Kidney epithelial cell (primary cell): ENCODE measurements at regions not wholly inside any gene's neighbourhood (a gene's known extent, or its start where the extent isn't known, plus 50 kb on each side); places are given as distances from the start of the nearest gene placed in this dataset.

Experiments used
- DNase-seq: peaks from one replicate; pipeline ENCODE4 v3.0.0-alpha.2; 2010; ENCODE audit warnings: low read depth
- H3K27me3 ChIP-seq: 2 replicates; pipeline ENCODE4 v1.6.0; 2011; ENCODE audit warnings: low read length; ENCODE audit not compliant: control insufficient read depth, insufficient read depth
- H3K36me3 ChIP-seq: 2 replicates; pipeline ENCODE4 v1.5.1; 2011; ENCODE audit warnings: low read length; ENCODE audit not compliant: control insufficient read depth, insufficient read depth
- H3K4me3 ChIP-seq: 2 replicates; pipeline ENCODE4 v1.5.1; 2011; ENCODE audit warnings: low read depth, mild to moderate bottlenecking, control low read depth, low read length
- TF ChIP-seq, protein P1 (sequence below): IDR thresholded peaks from 2 replicates; pipeline ENCODE4 v1.5.1; 2011; ENCODE audit warnings: mild to moderate bottlenecking, moderate library complexity, low read length, control low read depth, inconsistent platforms; ENCODE audit not compliant: insufficient read depth, poor library complexity, severe bottlenecking

DNA sequence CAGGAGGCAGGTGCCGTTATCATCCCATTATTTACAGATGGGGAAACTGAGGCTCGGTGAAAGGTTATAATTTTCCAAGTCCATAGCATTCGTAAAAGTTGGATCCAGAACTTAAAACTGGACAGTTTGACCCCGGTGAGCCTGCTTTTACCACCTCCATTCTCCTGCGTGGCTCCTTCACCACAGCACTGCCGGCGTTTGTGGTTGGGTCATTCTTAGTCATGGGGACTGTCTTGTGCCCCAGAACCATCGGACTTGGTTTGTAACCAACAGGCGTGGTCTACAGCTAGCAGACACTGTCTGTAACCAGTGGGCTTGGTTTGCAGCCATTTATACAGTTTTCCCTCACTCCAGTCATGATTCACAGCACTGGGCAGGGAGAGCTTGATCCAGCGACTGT is 511.3 kb downstream of the NPHP4 start:
- TF ChIP-seq, protein P1, sequence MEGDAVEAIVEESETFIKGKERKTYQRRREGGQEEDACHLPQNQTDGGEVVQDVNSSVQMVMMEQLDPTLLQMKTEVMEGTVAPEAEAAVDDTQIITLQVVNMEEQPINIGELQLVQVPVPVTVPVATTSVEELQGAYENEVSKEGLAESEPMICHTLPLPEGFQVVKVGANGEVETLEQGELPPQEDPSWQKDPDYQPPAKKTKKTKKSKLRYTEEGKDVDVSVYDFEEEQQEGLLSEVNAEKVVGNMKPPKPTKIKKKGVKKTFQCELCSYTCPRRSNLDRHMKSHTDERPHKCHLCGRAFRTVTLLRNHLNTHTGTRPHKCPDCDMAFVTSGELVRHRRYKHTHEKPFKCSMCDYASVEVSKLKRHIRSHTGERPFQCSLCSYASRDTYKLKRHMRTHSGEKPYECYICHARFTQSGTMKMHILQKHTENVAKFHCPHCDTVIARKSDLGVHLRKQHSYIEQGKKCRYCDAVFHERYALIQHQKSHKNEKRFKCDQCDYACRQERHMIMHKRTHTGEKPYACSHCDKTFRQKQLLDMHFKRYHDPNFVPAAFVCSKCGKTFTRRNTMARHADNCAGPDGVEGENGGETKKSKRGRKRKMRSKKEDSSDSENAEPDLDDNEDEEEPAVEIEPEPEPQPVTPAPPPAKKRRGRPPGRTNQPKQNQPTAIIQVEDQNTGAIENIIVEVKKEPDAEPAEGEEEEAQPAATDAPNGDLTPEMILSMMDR: no peak
- Histone ChIP-seq H3K4me3 (no peak overlapping the region), H3K27me3 (no peaks in the 10 kb centered on the region), H3K36me3 (no peaks in the 10 kb centered on the region)
- no peak for DNase-seq

DNA sequence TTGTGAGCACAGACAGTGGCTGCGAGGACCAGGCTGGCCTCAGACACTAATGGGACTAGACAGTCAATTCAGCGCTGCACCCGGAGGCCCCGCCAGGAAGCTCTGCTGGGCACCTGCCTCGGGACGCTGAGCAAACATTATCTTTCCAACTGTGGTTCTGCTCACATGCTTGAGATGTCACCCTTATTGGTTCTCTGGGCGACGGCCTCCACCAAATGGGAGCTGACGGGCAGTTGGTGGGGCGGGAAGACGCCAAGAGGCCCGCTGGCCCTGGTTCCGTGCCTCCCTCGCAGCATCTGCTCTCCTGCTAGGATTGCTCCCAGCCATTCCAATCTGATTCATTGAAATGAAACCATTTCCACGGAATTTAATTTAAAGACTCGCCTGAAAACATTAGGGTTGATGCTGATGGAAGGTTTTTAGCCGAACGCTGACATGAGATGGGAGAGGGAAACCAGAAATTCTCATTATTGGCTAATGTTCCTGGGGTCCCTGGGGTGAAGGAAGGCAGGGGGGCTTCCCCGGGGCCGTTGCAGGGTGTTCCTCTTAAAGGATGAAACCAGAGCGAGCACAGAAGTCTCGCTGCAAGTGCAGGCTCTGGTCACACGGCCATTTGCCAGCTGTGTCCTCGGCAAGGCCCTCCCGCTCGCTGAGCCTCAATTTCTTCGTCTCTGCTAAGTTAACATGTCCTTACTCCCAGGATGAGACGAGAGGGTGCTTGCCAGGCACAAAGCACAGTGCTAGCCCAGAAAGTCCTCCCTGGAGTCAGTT is 512.2 kb downstream of the NPHP4 start:
- Histone ChIP-seq H3K27me3 (no peaks in the 10 kb centered on the region), H3K4me3 (no peak overlapping the region), H3K36me3 (no peaks in the 10 kb centered on the region)
- TF ChIP-seq, protein P1: no peak
- DNase-seq: no peak

DNA sequence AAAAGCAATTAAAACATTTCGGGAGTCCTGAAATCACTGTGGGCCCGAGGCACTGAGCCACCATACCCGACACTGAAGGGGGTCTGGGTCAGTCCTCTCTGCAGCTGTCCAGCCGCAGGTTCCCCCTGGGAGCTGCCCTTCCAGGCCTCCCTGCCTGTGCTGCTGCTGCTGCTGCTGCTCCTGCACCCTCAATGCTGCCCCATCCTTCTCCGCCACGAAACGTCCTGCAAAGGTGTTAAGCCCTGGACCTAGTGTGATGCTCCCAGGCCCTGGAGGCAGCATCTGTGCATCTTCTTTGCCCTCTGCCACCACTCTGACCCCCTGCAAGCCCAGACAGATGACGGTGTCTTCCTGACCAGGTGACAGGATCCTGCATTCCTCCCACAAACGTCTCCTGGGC is 513.3 kb downstream of the NPHP4 start:
- TF ChIP-seq, protein P1: no peak
- H3K36me3 ChIP-seq: no peaks in the 10 kb centered on the region
- H3K27me3 ChIP-seq: no peaks in the 10 kb centered on the region
- no peak overlapping the region for H3K4me3 ChIP-seq
- no peak for DNase-seq

DNA sequence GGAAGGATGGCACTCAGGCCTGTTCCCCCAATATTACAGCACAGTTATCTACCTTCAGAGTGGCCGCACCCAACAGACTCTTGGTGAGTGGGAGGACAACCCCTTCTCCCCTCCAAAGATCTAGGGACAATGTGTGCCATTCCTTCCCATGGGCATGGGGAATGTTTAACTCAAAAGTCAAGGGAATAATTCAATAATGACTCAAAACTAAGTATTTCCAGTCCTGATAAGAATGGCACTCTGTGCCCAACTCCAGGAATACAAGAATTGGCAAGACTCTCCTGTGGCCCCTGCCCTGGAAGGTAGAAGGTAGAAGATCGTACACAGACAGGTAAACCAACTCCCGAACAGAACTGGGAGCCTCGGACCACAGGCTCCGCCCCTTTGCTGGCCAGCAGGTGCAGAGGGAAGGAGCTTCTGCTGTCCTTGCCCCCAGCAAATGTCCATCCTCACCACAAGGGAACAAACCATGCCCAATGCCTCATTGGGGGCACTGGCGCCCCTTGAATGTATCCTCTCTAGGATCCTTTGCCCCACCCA is 514.0 kb downstream of the NPHP4 start:
- Histone ChIP-seq H3K27me3 (no peaks in the 10 kb centered on the region), H3K4me3 (no peak overlapping the region), H3K36me3 (no peaks in the 10 kb centered on the region)
- TF ChIP-seq, protein P1: no peak
- DNase-seq: no peak

DNA sequence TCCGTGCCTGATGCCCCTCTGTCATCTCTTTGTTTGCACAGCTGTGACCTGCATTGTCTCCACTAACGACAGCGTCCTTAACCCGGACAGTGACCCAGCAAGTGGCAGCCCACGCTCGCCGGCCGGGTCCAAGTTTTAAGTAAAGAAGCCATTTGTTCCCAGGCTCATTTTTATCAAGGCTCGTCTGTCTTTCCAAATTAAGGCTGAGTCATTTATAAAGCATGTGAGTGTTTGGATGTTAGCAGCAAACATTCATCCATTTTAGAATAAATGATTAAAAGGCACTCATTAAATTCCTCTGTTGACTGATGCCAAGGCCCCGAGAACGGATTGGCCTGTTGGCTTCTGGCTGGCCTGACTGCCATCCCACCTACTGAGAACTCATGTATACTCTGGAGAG is 514.5 kb downstream of the NPHP4 start:
- no peak for DNase-seq
- no peak overlapping the region for H3K4me3 ChIP-seq
- TF ChIP-seq, protein P1: no peak
- H3K36me3 ChIP-seq: no peaks in the 10 kb centered on the region
- H3K27me3 ChIP-seq: no peaks in the 10 kb centered on the region

DNA sequence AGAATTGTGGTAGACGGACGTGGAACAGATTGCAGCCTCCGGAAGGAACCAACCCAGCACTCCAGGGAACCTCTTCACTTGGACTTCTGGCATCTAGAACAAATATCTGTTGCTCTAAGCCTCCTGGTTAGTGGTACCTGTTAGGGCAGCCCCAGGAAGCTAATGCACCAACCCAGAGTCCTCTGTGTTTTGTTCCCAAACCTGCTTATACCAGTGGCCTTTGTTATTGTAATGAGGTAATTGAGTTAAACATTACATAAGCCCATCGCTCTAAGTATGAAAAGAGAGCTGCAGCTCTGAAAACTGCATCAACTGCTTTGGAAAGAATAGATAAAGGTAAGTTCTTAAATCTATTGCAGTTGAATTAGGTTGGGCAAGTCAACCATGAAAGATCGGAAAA is 516.7 kb downstream of the NPHP4 start:
- TF ChIP-seq, protein P1: no peak
- Histone ChIP-seq H3K4me3 (no peak overlapping the region), H3K36me3 (no peaks in the 10 kb centered on the region), H3K27me3 (no peaks in the 10 kb centered on the region)
- DNase-seq: no peak
